K562 (cell line): ENCODE measurements at regions not wholly inside any gene's neighbourhood (a gene's known extent, or its start where the extent isn't known, plus 50 kb on each side); places are given as distances from the start of the nearest gene placed in this dataset.

Experiments
- ATAC-seq: fragments of 200-7000 bp; cut with Tn5 transposase; 3 replicates; pipeline ENCODE4 v1.9.1; 2020; ENCODE audit warnings: moderate library complexity
- BruUV-seq: library from RNA; stranded (reverse); fragments of 400-500 nt; replicated peaks from 2 replicates; lab custom pipeline; 2021; lab: Mats Ljungman, UMichigan
- CTCF ChIA-PET: fragments of 300-600 bp; formaldehyde crosslinking; extraction: SDS; loops from one replicate; lab custom pipeline; 2021; ENCODE audit warnings: low intra/inter-chr PET ratio; lab: Yijun Ruan, JAX
- POLR2A ChIA-PET: fragments of 300-600, 350-650 bp; sonication (Branson Sonifier 250); formaldehyde crosslinking; extraction: SDS; loops from one replicate; lab custom pipeline; 2021; ENCODE audit warnings: antibody characterized with exemption, inconsistent platforms; lab: Yijun Ruan, JAX
- DNase-seq, 4 experiments: peaks; one replicate each; pipeline versions ENCODE4 v3.0.0 to v3.0.0-alpha.2; 2011 to 2018; ENCODE audit warnings: low spot score in 3 of 4, mixed read lengths in 3 of 4; ENCODE audit errors: extremely low read depth in 1 of 4
- FAIRE-seq: peaks from 2 replicates; lab custom pipeline; 2011; peaks lifted over from hg19 to GRCh38; lab: Jason Lieb, UNC
- H2AFZ ChIP-seq: 2 replicates; pipeline ENCODE4 v1.6.0; 2011; ENCODE audit warnings: low read depth, low read length, control low read depth, inconsistent platforms
- H3K27ac ChIP-seq: fragments of 200-600 bp; 3 replicates; pipeline ENCODE4 v1.8.0; 2011; ENCODE audit warnings: low read depth, mild to moderate bottlenecking, control low read depth, inconsistent platforms, low read length, moderate library complexity, mixed read lengths; ENCODE audit errors: extremely low read depth
- H3K27me3 ChIP-seq, 2 experiments: fragments of 300-600 bp in 1 of 2; 2 replicates in 1 of 2; 3 replicates in 1 of 2; pipeline versions ENCODE4 v1.6.0 to v1.8.0; 2011; ENCODE audit warnings: inconsistent platforms in 2 of 2, low read length in 2 of 2, mild to moderate bottlenecking in 1 of 2, mixed read lengths in 1 of 2, moderate library complexity in 1 of 2; ENCODE audit not compliant: control insufficient read depth in 2 of 2, insufficient read depth in 2 of 2
- H3K36me3 ChIP-seq: fragments of 300-600 bp; 3 replicates; pipeline ENCODE4 v1.8.0; 2011; ENCODE audit warnings: mild to moderate bottlenecking, low read length, inconsistent platforms; ENCODE audit not compliant: control insufficient read depth, insufficient read depth
- H3K4me1 ChIP-seq, 2 experiments: fragments of 200-600 bp in 1 of 2; replicated peaks in 1 of 2; 2 replicates in 1 of 2; 3 replicates in 1 of 2; pipeline versions ENCODE4 v1.5.1 to v1.8.0; 2011; ENCODE audit warnings: inconsistent platforms in 2 of 2, low read length in 2 of 2, mild to moderate bottlenecking in 1 of 2, mixed read lengths in 1 of 2, moderate library complexity in 1 of 2; ENCODE audit not compliant: control insufficient read depth in 2 of 2, insufficient read depth in 2 of 2
- H3K4me2 ChIP-seq: 2 replicates; pipeline ENCODE4 v1.6.1; 2011; ENCODE audit warnings: low read length, control low read depth, inconsistent platforms, mixed read lengths; ENCODE audit not compliant: insufficient read depth
- H3K4me3 ChIP-seq: fragments of 200-600 bp; sonication (generic), shearing (Covaris generic); 2 replicates; pipeline ENCODE4 v1.5.1; 2016; ENCODE audit warnings: control low read depth, inconsistent platforms
- H3K79me2 ChIP-seq: fragments of 200-600 bp; 3 replicates; pipeline ENCODE4 v1.8.0; 2011; ENCODE audit warnings: low read length, inconsistent platforms; ENCODE audit not compliant: control insufficient read depth, insufficient read depth
- H3K9ac ChIP-seq, 2 experiments: 2 replicates each; pipeline versions ENCODE4 v1.6.0 to v1.6.1; 2011; ENCODE audit warnings: low read depth in 2 of 2, low read length in 2 of 2, control low read depth in 1 of 2, inconsistent platforms in 1 of 2, mild to moderate bottlenecking in 1 of 2, mixed read lengths in 1 of 2; ENCODE audit not compliant: insufficient read depth in 1 of 2
- H3K9me1 ChIP-seq: one replicate; pipeline ENCODE4 v1.6.0; 2011; ENCODE audit warnings: inconsistent platforms, mild to moderate bottlenecking, low read length, moderate library complexity; ENCODE audit not compliant: control insufficient read depth, insufficient read depth
- H3K9me3 ChIP-seq: replicated peaks from 2 replicates; pipeline ENCODE4 v1.5.1; 2011; ENCODE audit warnings: low read depth, low read length, inconsistent platforms; ENCODE audit not compliant: control insufficient read depth, insufficient read depth
- H4K20me1 ChIP-seq: replicated peaks from 2 replicates; pipeline ENCODE4 v1.6.1; 2011; ENCODE audit warnings: low read length, inconsistent platforms, mixed read lengths; ENCODE audit not compliant: control insufficient read depth, insufficient read depth
- CBX5 ChIP-seq: IDR thresholded peaks from 2 replicates; pipeline ENCODE4 v1.6.1; 2014; ENCODE audit warnings: low read depth, borderline replicate concordance
- NR2C2 ChIP-seq, 2 experiments: fragments of 200-800 bp in 1 of 2; sonication (Bioruptor generic) in 1 of 2; sonication (generic) in 1 of 2; formaldehyde crosslinking in 1 of 2; IDR thresholded peaks; 2 replicates each; pipeline versions ENCODE4 v1.6.1 to v1.8.0; 2016 to 2022; ENCODE audit warnings: mild to moderate bottlenecking in 1 of 2, missing compliant biosample characterization in 1 of 2, missing genetic modification characterization in 1 of 2, missing genetic modification reagents in 1 of 2
- RBM34 ChIP-seq: fragments of 200-400 bp; formaldehyde crosslinking; IDR thresholded peaks from 2 replicates; pipeline ENCODE4 v1.6.1; 2018; ENCODE audit warnings: low read length, borderline replicate concordance; ENCODE audit not compliant: insufficient read depth
- TRIM28 ChIP-seq: fragments of 450-650 bp; IDR thresholded peaks from 2 replicates; pipeline ENCODE4 v1.6.1; 2017
- ZNF77 ChIP-seq: fragments of 250-450 bp; sonication (Bioruptor Pico); IDR thresholded peaks from 2 replicates; pipeline ENCODE4 v1.5.0; 2020
- WGBS: fragments of 100-300 bp; shearing (Covaris generic); methylation state at CpG from one replicate; pipeline ENCODE4 v1.1.6; 2016; ENCODE audit warnings: low coverage, mixed read lengths; ENCODE audit not compliant: insufficient coverage; ENCODE audit errors: missing lambda C conversion rate; 5-methylcytosine and 5-hydroxymethylcytosine counted together
- in situ Hi-C: fragments of 300-500 bp; cut with MboI; formaldehyde crosslinking; loops from 4 replicates; pipeline ENCODE4 v1.15.0; 2018; ENCODE audit warnings: inconsistent platforms, mixed read lengths
- intact Hi-C: fragments of 100-400 bp; cut with micrococcal nuclease; formaldehyde crosslinking; loops from 2 replicates; pipeline ENCODE4 v1.14.2; 2022

GRCh38 chr4:17197070-17197469 is 298.6 kb upstream of the LDB2 start (continued):
- TF ChIP-seq NR2C2 (CRISPR knock-in tag; IDR thresholded peaks at IDR 0.05) = no peak
- TF ChIP-seq NR2C2 (tag; IDR thresholded peaks at IDR 0.05) = no peak

- FAIRE-seq = no peak
- H3K27me3 ChIP-seq = no peaks in the 10 kb centered on the region
- ATAC-seq = no peak
- in situ Hi-C loops (no loop called here), intact Hi-C loops (loop anchor here (10.0 kb wide), 1 partner anchor 239 kb away; no protein-coding TSS in a partner anchor)
- no peaks in the 10 kb centered on the region for H3K79me2 ChIP-seq
- H3K4me3 ChIP-seq = no peak overlapping the region
- no TSS peak for BruUV-seq
- no peak overlapping the region for H3K27ac ChIP-seq
- no peaks in the 10 kb centered on the region for H3K4me1 ChIP-seq
- H3K4me2 ChIP-seq = no peak overlapping the region
- H3K9ac ChIP-seq = no peak overlapping the region
- TF ChIP-seq CBX5 = no peak
- no peak for TF ChIP-seq TRIM28
- no peak for TF ChIP-seq ZNF77 (CRISPR knock-in tag)
- no peak for TF ChIP-seq RBM34
- H3K36me3 ChIP-seq = no peaks in the 10 kb centered on the region
- H3K9me3 ChIP-seq = no peaks in the 10 kb centered on the region
- no peaks in the 10 kb centered on the region for H3K9me1 ChIP-seq
- 0% methylated on average over 4 of the region's 4 CpGs for WGBS
- ChIA-PET POLR2A (no interaction called here), CTCF (no interaction called here)
- H4K20me1 ChIP-seq = no peaks in the 10 kb centered on the region
- no peak overlapping the region for H2AFZ ChIP-seq
- DNase-seq = no peak
Observed at GRCh38 chr4:17195461-17196275, 297.2 kb upstream of the LDB2 start.
